A204.1 (cell line): ENCODE measurements at regions not wholly inside any gene's neighbourhood (a gene's known extent, or its start where the extent isn't known, plus 50 kb on each side); places are given as distances from the start of the nearest gene placed in this dataset.
"Not testable (repeated sequence)": the region's sequence is repeated elsewhere in the genome, so short reads cannot be mapped to it uniquely, and the experiment has no call there.

Source experiments
- FAIRE-seq: peaks from 2 replicates; lab custom pipeline; 2012; peaks lifted over from hg19 to GRCh38; lab: Jason Lieb, UNC

DNA sequence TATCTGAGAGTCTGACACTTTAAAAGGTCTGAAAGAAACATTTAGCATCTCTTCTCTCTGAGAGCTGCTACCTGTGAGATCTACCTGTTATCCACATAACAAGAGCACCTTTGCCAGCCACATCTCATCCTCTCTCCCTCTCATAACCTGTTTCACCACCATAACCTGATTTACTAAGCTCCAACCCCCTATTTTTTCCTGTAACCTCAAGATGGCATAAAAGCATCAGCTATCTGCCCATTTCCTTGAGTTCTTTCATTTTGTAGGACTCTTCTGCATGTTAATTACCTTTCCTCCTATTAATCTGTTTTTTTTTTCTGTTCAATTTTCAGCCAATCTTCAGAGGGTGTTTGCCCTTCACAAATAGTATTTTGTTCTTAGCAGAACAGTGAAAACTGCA, 136.5 kb upstream of the KCNK1 start:
- no peak for FAIRE-seq

DNA sequence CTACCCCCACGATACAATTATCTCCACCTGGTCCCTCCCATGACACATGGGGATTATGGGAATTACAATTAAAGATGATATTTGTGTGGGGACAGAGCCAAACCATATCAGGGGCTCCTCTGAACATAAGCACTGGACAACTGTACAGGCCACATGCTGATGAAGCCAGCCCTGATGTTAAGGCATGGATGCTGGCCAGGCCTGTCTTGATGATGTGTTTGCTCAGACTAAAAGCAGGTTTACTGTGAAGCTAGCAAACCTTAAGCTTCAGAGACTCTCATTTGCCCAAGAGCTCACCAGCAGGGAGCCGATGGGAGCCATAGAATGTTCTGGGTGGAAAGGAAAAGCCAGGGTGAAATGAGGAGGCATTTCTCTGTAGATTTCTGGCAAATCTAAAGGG, 135.3 kb upstream of the KCNK1 start:
- FAIRE-seq, result no peak

DNA sequence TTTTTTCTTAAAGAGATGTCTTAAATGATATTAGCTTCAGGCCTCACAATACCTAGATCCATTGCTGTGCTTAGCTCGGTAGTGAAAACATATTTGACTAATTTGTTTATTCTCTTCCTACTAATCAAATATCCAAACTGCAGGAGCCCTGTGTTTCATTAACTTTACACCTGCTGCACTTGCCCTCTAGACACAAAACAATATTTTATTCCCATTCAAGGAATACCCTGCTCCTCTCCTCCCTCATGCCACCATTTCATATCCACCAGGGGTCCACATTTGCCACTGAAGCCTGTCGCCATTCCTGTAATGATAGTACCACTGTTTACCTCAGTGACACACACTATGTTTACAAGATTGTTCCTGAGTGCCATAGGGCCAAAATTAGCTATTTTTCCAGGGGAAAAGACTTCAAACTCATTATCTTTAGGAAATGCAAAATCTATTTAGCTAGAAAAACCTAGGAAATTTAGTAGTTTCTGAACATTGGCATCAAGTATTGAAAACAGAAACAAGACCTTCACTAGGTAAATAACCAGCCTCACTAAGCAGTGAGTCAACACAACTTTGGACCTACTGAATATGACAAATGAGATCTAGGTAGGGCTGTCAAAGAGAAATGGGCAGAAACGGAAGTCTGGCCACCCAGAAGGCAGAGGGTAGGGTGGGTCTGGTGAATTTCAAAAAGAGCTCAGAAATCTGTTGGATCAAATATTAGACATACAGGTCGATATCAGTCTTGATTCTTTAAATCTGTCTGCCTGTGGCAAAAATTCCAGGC, 134.6 kb upstream of the KCNK1 start:
- FAIRE-seq, result no peak

DNA sequence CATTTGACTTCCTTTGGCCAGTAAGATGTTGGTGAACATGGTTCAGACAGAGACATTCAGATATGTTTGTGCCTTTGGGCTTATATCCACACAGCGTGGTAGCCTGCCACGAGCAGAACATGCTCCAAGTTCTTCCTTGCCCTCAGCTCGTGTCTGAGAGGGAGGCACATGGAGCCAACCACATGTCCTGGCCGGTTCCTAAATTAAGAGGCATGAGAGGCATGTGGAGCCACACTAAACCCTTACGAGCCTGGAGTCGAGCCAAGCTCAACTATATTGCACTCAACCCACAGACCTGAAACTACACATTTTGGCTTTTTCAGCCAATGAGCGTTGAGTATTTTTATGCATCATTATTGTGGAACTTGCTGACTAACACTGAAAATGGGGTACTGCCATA, 133.7 kb upstream of the KCNK1 start:
- no peak for FAIRE-seq

DNA sequence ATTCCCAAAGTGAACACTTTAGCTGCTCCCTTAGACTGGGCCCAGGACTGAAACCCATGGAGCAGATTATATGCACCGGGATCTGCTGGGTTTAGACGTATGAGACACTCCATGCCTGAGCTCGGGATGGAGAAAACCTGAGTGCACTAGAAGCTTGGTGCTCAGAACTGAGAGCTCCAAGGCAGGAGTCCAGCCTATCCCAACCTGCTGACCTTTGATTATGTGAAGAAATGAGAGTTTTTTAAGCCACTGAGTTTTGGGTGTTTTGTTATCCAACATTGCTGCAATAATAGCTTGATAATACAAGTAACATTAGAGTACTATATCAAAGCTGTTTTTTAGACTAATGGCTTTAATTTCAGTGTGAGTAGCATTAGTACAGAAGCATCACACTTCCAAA, 131.5 kb upstream of the KCNK1 start:
- no peak for FAIRE-seq

DNA sequence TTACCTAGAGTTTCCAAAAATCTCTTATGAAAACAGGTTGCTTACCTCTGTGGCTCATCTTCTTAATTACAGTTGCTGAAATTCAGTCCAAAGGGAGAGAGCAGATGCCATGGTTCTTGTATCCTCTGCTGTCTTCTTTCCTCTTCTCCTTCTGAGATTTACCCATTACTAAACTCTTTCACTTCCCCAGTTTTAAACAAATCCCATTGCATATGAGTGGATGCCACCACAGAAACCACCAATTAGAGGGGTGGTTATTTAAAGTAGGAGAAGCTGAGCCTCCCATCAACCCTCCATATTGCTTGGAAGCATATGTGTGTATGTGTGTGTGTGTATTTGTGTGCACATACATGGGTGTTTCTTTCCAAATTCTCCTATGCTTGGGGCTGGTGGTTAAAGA, 128.5 kb upstream of the KCNK1 start:
- FAIRE-seq, result no peak

DNA sequence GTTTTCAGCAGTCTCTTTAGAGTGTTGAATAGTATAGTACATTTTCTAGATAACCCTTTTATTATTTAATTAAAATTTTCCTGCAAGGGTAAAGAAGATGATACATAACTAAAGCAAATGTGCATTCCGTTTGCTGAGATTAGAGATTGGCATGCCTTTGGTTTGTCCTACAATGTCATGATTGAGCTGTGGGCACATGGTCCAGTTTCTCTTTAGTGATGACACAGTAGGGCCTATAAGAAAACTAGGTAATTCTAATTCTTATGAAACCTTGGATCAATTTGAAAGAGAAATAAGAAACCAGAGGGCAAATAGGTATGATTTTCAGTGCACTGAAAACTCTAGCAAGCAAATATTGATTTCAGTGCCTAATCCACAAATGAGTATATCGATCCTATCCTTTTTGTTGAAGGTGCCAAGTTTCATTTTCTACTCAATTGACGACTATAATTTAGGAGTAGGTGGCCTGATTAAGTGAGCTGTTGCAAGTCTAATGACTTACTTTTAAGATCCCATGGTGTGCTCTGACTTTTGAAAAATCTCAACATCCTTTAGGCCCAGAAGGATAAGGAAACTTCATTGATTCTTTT, 128.0 kb upstream of the KCNK1 start:
- no peak for FAIRE-seq

DNA sequence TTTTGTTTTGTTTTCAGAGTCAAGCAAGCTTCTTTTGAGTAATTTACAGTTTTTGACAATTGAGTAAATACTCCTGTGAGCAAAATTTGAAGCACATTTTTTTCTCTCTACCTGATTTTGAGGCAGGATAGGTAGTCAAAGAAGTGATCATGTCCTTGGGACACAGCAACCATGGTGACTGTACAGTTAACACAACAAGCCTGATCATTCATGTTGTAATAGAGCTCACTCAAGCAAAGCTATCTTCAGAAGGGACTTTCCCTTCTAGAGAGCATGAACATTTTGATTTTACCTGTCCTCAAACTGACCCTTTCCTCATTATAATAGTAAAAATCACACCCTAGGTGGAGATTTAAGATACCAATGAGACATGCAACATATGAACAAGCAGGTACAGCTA, 126.5 kb upstream of the KCNK1 start:
- FAIRE-seq, result no peak

DNA sequence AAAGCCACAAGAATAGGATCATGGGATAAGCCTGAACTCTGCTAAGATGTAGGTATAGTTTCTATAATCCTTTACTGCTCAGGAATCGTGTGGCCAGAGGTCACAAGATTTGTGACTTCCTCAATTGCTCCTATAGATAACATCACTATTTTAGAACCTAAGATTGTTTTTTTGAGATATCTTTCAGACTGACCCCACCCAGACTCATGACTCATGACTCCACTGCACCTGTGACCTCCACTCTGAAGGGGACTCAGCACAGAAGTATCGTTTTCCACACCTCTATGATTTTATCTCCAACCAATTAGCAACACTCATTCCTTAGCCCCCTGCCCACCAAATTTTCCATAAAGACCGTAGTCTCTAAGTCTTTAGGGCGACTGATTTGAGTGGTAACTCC, 124.5 kb upstream of the KCNK1 start:
- no peak for FAIRE-seq

DNA sequence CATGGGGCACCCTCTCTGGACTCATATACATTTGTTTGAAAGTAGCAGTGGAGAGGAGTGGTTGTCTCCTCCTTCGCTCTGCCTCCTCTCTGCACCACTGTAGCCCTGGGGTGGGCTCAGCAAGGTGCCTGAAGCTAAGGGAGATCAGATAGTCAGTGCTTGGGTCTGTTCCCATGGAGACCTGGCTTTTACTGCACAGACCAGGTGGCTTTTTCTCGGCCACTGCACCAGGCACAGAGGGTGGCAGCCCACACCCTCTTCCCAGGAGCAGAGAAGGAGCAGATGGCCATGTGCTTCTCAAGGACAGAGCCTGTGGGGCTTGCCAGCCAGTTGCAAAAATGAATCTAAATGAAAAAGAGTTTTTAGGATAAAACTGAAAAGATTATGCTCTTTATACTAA, 123.4 kb upstream of the KCNK1 start:
- FAIRE-seq, result no peak

DNA sequence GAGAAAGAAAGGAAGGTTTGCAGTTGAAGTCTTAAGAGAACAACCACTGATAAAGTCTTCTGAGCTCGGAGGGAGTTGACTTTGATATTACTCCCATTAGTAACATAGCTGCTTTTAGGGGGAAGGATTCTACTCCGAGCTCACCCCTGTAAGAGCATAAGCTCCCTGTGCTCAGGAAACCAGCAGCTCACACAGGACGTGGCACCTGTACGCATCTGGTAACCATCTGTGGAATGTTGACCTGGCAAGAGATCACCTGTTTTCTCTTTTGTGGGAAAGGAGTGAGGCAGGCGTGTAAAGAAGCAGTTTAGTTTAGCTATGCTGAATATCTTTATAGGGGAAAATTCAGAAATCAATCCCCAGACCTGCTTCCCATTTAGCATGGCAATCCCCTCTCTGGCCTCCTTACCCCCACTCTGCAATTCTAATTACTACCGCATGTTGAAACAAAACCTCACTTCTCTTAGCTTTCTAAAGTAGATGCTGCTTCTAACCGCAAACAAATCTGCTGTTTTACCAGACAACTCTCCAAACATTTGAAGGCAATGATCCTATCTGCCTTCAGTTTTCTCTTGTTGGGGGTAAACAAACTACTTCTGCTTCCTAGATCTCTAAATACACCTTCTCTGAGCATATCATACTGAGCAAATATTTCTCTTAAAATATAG, 121.8 kb upstream of the KCNK1 start:
- no peak for FAIRE-seq

DNA sequence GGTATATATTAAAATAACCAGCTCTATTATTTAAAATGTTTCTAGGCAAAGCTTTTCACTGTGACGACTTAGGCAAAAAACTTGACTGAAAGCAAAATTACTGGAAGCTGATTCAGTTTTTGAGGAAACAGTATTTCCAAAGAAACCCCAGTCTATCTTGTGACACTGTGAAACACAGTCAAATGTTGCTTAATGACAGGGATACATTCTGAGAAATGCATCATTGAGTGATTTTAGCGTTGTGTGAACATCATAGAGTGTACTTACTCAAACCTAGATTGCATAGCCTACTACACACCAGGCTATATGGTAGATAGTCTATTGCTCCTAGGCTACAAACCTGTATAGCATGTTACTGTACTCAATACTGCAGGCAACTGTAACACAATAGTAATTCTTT, 116.9 kb upstream of the KCNK1 start:
- no peak for FAIRE-seq

DNA sequence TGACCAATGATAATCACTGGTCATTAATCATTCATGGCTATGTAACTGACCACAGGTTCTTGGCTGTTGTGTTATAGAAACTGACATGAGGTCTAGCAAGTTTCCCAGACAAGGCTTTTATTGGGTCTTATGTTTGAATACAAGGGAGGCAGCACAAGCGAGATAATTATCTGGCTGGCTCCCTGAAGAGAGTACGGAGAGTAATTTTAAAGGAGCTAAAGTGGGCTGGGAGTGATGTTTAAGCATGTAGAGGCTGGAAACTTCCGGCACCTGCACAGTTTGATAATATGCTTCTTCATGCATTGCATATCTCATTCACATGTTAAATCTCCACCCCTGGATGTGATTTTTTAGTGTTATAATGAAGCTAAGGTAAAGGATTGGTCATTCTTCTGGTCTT, 116.2 kb upstream of the KCNK1 start:
- no peak for FAIRE-seq

DNA sequence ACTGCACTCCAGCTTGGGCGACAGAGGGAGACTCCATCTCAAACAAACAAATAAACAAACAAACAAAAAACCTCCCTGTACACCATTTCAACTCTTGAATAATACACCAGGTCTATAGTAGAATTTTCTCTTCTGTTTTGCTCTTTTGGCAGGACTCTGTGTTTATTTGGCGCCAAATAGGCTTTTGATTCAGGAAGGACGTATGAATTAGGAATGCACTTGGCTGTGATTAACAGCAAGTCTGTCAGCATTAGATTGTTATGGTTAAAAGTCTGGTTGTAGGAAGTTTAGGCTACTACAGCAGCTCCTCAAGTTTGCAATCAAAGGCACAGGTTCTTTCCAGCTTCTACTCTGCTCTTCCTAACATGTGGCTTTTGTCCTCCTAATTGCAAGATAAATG, 113.8 kb upstream of the KCNK1 start:
- FAIRE-seq, result no peak

DNA sequence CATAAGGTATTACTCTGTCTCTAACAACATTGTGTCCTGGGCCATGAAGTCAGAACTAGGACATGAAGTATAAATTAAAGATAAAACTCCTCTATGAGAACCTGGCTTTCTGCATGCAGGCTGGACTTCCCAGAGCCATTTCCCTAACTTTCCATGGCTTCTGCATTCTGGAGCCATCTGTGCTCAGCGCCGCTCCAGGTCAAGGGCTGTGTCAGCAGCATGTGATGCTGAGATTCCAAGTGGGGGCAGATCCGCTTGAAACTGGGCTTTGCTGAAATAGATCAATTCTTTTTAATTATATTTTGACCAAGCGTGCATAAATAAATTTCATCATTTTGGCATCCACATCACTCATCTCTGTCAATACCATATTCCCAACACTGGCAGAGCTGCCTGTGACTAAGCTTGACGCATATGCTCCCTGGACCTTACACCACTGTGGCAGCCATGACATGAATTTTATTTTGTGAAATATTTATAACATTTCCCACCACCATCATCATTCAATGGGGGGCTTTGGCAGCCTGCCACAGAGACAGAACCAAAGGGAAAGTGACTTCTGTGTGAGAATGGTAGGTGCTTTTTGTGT, 110.4 kb upstream of the KCNK1 start:
- no peak for FAIRE-seq

DNA sequence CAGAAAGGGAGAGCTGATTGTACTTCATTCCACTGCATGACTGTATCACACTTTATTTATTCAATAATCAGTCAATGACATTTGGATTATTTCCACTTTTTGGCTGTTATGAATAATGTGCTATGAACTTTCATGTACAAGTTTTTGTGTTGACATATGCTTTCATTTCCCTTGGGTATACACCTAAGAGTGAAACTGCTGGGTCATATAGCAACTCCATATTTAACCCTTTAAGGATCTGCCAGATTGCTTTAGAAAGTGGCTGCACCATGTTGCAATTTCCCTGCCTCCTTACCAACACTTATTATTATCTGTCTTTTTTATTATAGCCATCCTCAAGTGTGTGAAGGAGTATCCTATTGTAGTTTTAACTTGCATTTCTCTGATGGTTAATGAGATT, 108.8 kb upstream of the KCNK1 start:
- no peak for FAIRE-seq

DNA sequence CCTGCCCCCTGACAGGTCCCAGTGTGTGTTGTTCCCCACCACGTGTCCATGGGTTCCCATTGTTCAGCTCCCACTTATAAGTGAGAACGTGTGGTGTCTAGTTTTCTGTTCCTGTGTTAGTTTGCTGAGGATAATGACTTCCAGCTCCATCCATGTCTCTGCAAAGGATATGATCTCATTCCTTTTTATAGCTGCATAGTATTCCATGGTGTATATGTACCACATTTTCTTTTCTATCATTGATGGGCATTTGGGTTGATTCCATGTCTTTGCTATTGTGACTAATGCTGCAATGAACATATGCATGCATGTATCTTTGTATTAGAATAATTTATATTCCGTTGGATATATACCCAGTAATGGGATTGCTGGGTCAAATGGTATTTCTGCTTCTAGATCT, 108.0 kb upstream of the KCNK1 start:
- FAIRE-seq, result not testable (repeated sequence)

DNA sequence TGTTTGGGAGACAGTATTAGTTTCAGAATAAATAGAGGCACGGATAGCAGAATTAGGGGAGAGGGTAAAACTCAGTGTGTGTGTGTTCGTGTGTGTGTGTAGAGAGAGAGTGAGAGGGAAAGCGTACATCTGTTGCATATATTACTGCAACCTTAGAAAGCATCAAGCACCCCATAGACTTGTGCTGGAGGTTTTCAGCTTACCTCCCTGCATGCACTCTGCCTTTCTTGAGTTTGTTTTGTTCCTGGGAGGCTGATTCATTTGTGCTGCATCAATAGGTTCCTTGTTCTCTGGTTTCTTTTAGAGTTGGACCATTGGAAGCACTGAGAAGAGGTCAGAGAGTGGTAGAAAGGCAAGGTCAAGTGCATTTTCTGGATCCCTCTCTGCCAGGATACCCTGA, 104.4 kb upstream of the KCNK1 start:
- no peak for FAIRE-seq

DNA sequence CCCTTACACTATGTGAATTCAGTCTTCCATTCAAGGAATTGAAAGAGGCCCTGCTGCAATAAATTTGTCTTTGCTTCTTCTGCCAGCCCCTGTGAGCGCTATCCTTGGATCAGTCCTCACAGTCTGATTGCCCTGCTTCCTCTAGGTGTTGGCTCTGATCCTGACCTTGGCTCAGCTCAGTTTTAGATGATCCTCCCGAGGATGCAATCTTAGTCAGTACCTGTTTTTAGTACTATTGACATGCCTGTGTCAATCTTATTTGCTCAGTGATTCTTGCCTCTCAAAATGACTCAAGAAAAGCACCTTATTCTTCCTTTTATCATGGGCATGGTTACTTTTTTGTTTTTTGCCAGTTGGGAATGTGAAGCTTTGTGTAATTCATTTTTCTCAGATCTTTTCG, 101.4 kb upstream of the KCNK1 start:
- FAIRE-seq, result no peak

DNA sequence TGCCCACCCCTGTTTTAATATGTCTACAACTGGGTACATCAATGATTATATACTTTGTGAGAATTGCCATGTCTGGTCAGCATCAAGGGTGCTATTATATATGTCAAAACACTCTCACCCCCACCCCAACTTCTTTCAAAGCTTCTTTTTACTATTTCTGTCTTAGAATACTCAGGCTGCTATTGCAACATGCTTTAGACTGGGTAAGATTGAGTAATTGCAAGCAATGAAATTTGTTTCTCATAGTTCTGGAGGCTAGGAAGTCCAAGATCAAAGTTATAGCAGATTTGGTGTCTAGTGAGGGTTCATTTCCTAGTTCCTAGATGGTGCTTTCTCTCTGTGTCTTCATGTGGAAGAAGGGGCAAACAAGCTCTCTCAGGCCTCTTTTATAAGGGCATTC, 100.5 kb upstream of the KCNK1 start:
- no peak for FAIRE-seq

DNA sequence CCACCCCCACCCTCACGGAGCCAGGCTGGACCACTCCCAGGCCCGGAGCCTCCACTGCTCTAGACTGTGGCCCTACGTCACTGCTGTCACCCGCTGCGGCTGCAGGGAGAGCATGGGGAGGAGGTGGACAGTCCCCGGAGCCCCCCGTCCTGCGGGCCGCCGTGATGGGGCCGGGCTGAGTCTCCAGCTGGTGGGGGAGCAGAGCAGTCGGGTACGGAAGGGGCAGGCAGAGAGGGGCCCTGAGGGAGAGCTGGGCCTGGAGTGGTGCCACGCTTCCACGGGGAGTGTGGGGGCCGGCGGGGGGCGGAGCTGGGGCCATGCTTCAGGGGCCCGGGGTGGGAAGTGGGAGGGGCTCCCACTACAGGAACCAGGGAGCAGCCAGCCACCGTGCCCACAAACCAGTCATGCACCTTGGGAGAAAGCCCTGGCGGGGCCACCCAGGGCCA, 98.9 kb upstream of the KCNK1 start:
- no peak for FAIRE-seq

DNA sequence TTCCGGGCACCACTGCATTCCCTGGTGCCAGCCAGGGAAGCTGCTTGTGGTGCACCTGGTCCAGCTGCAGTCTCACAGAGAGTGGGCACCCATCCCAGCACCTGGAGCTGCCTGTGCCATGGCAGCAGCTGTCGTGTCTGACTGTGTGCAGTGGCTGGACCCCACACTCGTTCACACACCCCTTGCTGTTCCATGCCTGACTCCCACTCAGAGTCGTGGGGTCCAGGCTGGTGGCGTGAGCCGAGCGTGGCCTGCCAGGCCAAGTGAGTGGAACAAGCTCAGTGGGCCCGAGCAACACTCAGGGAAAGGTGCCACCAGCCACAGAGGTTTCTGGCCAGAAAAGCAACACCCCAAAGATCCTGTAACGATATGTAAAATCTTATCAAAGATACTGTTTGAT, 97.2 kb upstream of the KCNK1 start:
- FAIRE-seq, result no peak

DNA sequence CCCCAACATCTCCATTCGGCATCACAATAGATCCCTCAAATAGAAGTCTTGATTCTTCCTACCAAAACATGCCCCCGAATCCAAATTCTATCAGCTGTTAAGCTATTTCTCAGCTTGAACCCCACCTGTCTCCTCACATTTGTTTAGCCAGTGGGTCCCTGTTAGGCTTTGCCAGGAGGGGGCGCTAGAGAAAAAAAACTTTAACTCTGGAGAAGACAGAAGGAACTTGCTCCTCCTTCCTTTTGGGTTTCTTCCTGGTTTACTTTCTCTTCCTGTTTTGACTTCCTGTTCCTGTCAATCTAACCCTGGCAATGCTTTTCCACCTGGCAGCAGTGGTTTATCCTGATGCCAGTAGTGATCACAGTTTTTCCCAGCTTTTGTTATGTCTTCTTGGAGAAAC, 95.6 kb upstream of the KCNK1 start:
- FAIRE-seq, result no peak
